Neural progenitor cell (in vitro differentiated cells): ENCODE measurements at regions not wholly inside any gene's neighbourhood (a gene's known extent, or its start where the extent isn't known, plus 50 kb on each side); places are given as distances from the start of the nearest gene placed in this dataset.

Source experiments
- DNase-seq: peaks from one replicate; pipeline ENCODE4 v3.0.0-alpha.2; 2016; ENCODE audit warnings: low spot score
- H2AFZ ChIP-seq: fragments of 200-600 bp; sonication (generic); replicated peaks from 2 replicates; pipeline ENCODE4 v1.6.1; 2016; ENCODE audit warnings: antibody characterized with exemption
- H3F3A ChIP-seq: fragments of 200-600 bp; sonication (generic); 2 replicates; pipeline ENCODE4 v1.6.1; 2016; ENCODE audit warnings: antibody characterized with exemption, low read depth
- H3K27ac ChIP-seq: fragments of 200-600 bp; sonication (generic); 2 replicates; pipeline ENCODE4 v1.5.1; 2016; ENCODE audit warnings: mild to moderate bottlenecking
- H3K27me3 ChIP-seq: fragments of 200-600 bp; sonication (generic); 2 replicates; pipeline ENCODE4 v1.6.1; 2016; ENCODE audit warnings: mild to moderate bottlenecking, moderate library complexity
- H3K36me3 ChIP-seq: fragments of 200-600 bp; sonication (generic); 2 replicates; pipeline ENCODE4 v1.5.1; 2016
- H3K4me1 ChIP-seq: fragments of 200-600 bp; sonication (generic); 2 replicates; pipeline ENCODE4 v1.6.1; 2016; ENCODE audit warnings: mixed run types
- H3K4me2 ChIP-seq: fragments of 200-600 bp; sonication (generic); 2 replicates; pipeline ENCODE4 v1.6.1; 2016
- H3K4me3 ChIP-seq: fragments of 200-600 bp; sonication (generic); 2 replicates; pipeline ENCODE4 v1.5.1; 2016
- H3K79me2 ChIP-seq: fragments of 200-600 bp; sonication (generic); 2 replicates; pipeline ENCODE4 v1.6.1; 2016; ENCODE audit warnings: low read depth
- H3K9ac ChIP-seq: fragments of 200-600 bp; sonication (generic); 2 replicates; pipeline ENCODE4 v1.6.1; 2016
- H3K9me3 ChIP-seq: fragments of 200-600 bp; sonication (generic); 2 replicates; pipeline ENCODE4 v1.5.1; 2016; ENCODE audit warnings: low read depth
- H4K20me1 ChIP-seq: fragments of 200-600 bp; sonication (generic); 2 replicates; pipeline ENCODE4 v1.6.1; 2016; ENCODE audit warnings: low read depth
- H3K27ac Mint-ChIP-seq: 3 replicates; pipeline ENCODE4 v1.8.0; 2021; ENCODE audit warnings: mixed read lengths
- H3K27me3 Mint-ChIP-seq: 2 replicates; pipeline ENCODE4 v1.8.0; 2022; ENCODE audit warnings: low read depth, mild to moderate bottlenecking, inconsistent platforms, moderate library complexity, mixed read lengths; ENCODE audit not compliant: insufficient read depth
- H3K36me3 Mint-ChIP-seq: 3 replicates; pipeline ENCODE4 v1.8.0; 2021; ENCODE audit warnings: mixed read lengths
- H3K4me1 Mint-ChIP-seq: 3 replicates; pipeline ENCODE4 v1.8.0; 2021; ENCODE audit warnings: mixed read lengths
- H3K4me3 Mint-ChIP-seq: 3 replicates; pipeline ENCODE4 v1.8.0; 2021; ENCODE audit warnings: mild to moderate bottlenecking, moderate library complexity, mixed read lengths
- H3K9me3 Mint-ChIP-seq: 3 replicates; pipeline ENCODE4 v1.8.0; 2020; ENCODE audit warnings: mixed read lengths
- CTCF ChIP-seq: fragments of 200-600 bp; sonication (generic); IDR thresholded peaks from 2 replicates; pipeline ENCODE4 v1.5.1; 2017; ENCODE audit warnings: antibody characterized with exemption, mild to moderate bottlenecking
- EZH2 ChIP-seq: fragments of 200-600 bp; sonication (generic); IDR thresholded peaks from 2 replicates; pipeline ENCODE4 v1.6.1; 2017; ENCODE audit warnings: antibody characterized with exemption, mild to moderate bottlenecking, moderate library complexity
- EZH2phosphoT487 ChIP-seq: fragments of 200-600 bp; sonication (generic); IDR thresholded peaks from 2 replicates; pipeline ENCODE4 v1.6.1; 2017; ENCODE audit warnings: antibody characterized with exemption

DNA sequence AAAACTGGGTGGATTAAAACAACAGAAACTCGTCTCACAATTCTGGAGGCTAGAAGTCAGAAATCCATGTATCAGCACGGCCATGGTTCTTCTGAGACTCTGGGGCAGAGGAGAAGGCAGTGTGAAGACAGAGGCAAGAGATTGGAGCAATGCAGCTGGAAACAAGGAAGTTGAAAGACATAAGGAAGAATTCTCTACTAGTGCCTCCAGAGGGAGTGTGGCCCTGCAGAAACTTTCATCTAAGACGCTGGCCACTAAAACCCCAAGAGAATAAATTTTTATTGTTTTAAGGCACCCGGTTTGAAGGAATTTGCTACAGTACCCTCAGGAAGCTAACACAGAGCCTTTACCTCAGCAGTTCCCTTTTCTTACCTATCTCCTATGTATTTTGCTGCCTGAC lies 1012.2 kb upstream of the CADM2 start:
- Mint-ChIP-seq H3K9me3 (peaks cover 3% of the 10 kb centered on the region), H3K36me3 (no peaks in the 10 kb centered on the region), H3K4me3 (no peak overlapping the region), H3K27ac (no peak overlapping the region), H3K27me3 (no peaks in the 10 kb centered on the region), H3K4me1 (no peaks in the 10 kb centered on the region)
- no peaks in the 10 kb centered on the region for H3F3A ChIP-seq
- no peaks in the 10 kb centered on the region for H3K4me1 ChIP-seq
- H4K20me1 ChIP-seq: no peaks in the 10 kb centered on the region
- H2AFZ ChIP-seq: peak overlapping the region; percentile 87
- H3K27ac ChIP-seq: no peak overlapping the region
- DNase-seq: peak; percentile 21
- H3K9me3 ChIP-seq: no peaks in the 10 kb centered on the region
- no peak overlapping the region for H3K4me2 ChIP-seq
- no peak for TF ChIP-seq EZH2
- peak; percentile 32 for TF ChIP-seq CTCF
- no peak for TF ChIP-seq EZH2phosphoT487
- H3K9ac ChIP-seq: no peak overlapping the region
- no peak overlapping the region for H3K4me3 ChIP-seq
- H3K36me3 ChIP-seq: no peaks in the 10 kb centered on the region
- H3K27me3 ChIP-seq: no peaks in the 10 kb centered on the region
- no peaks in the 10 kb centered on the region for H3K79me2 ChIP-seq

DNA sequence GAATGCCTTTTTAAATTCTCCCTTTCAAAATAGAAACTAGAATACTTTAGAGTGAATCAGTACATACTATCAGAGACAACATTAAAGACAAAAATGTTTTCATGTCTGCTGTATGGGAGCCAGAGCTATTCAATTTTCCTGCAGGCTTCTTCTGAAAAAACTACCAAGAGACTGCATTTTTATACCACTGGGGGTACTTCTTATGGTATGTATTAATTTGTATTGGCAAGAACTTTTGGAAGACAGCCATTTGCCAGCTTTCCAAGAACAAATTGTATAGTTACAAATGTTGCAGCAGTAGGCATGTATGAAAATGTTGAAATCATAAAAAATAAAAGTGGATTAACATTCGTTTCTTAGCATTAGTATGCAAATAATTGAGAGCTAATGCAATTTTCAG lies 1010.0 kb upstream of the CADM2 start:
- Histone ChIP-seq H3K4me3 (no peak overlapping the region), H3K79me2 (no peaks in the 10 kb centered on the region), H3K36me3 (no peaks in the 10 kb centered on the region), H4K20me1 (no peaks in the 10 kb centered on the region), H3K4me2 (no peak overlapping the region), H3K4me1 (peaks cover 7% of the 10 kb centered on the region), H3K9ac (no peak overlapping the region), H3F3A (no peaks in the 10 kb centered on the region), H3K27me3 (no peaks in the 10 kb centered on the region), H3K27ac (no peak overlapping the region), H3K9me3 (no peaks in the 10 kb centered on the region), H2AFZ (no peak overlapping the region)
- H3K4me3 Mint-ChIP-seq: no peak overlapping the region
- peaks cover 9% of the 10 kb centered on the region for H3K4me1 Mint-ChIP-seq
- H3K36me3 Mint-ChIP-seq: no peaks in the 10 kb centered on the region
- H3K9me3 Mint-ChIP-seq: no peaks in the 10 kb centered on the region
- no peaks in the 10 kb centered on the region for H3K27me3 Mint-ChIP-seq
- no peak for DNase-seq
- no peak overlapping the region for H3K27ac Mint-ChIP-seq
- TF ChIP-seq CTCF (no peak), EZH2 (no peak), EZH2phosphoT487 (no peak)

- H3K79me2 ChIP-seq: no peaks in the 10 kb centered on the region
- H3K4me2 ChIP-seq: no peak overlapping the region
- H3K27me3 ChIP-seq: no peaks in the 10 kb centered on the region
- H3F3A ChIP-seq: no peaks in the 10 kb centered on the region
- H3K4me1 ChIP-seq: peaks cover 7% of the 10 kb centered on the region
- no peak overlapping the region for H3K9ac ChIP-seq
- H3K27ac Mint-ChIP-seq: no peak overlapping the region
- no peaks in the 10 kb centered on the region for H3K9me3 Mint-ChIP-seq
- H3K27me3 Mint-ChIP-seq: no peaks in the 10 kb centered on the region
- no peak overlapping the region for H3K4me3 Mint-ChIP-seq
- DNase-seq: peak; percentile 7
- peak overlapping the region; percentile 18 for H2AFZ ChIP-seq
- TF ChIP-seq EZH2phosphoT487 (no peak), EZH2 (no peak), CTCF (no peak)
- H3K36me3 ChIP-seq: no peaks in the 10 kb centered on the region
- H3K36me3 Mint-ChIP-seq: no peaks in the 10 kb centered on the region
- no peaks in the 10 kb centered on the region for H3K9me3 ChIP-seq
- H3K4me1 Mint-ChIP-seq: peaks cover 11% of the 10 kb centered on the region
- no peak overlapping the region for H3K4me3 ChIP-seq
- H3K27ac ChIP-seq: no peak overlapping the region
- H4K20me1 ChIP-seq: no peaks in the 10 kb centered on the region
These were observed 1005.2 kb upstream of the CADM2 start for GRCh38 chr3:83953417-83954089.
